WTC11 (cell line): ENCODE measurements at regions not wholly inside any gene's neighbourhood (a gene's known extent, or its start where the extent isn't known, plus 50 kb on each side); places are given as distances from the start of the nearest gene placed in this dataset.

Experiments used
- NR3C1 ChIP-seq: sonication (generic); formaldehyde crosslinking; conservative IDR thresholded peaks from 2 replicates; pipeline ENCODE4 v1.8.1; 2023; ENCODE audit warnings: low read depth, mild to moderate bottlenecking, missing genetic modification reagents
- PRRX2 ChIP-seq: fragments of 250-450 bp; sonication (Bioruptor Pico); IDR thresholded peaks from 2 replicates; pipeline ENCODE4 v1.8.0; 2021; ENCODE audit warnings: mild to moderate bottlenecking
- ZNF317 ChIP-seq: sonication (generic); formaldehyde crosslinking; IDR thresholded peaks from 2 replicates; pipeline ENCODE4 v1.8.1; 2023; ENCODE audit warnings: low read depth, mild to moderate bottlenecking, moderate library complexity, missing genetic modification reagents, borderline replicate concordance
- TF ChIP-seq, protein P1 (sequence below): fragments of 200-600 bp; IDR thresholded peaks from 2 replicates; pipeline ENCODE4 v1.8.0; 2022; ENCODE audit warnings: antibody characterized with exemption
- TF ChIP-seq, protein P2 (sequence below): sonication (generic); formaldehyde crosslinking; IDR thresholded peaks from 2 replicates; pipeline ENCODE4 v1.8.0; 2022; ENCODE audit warnings: missing genetic modification reagents

DNA sequence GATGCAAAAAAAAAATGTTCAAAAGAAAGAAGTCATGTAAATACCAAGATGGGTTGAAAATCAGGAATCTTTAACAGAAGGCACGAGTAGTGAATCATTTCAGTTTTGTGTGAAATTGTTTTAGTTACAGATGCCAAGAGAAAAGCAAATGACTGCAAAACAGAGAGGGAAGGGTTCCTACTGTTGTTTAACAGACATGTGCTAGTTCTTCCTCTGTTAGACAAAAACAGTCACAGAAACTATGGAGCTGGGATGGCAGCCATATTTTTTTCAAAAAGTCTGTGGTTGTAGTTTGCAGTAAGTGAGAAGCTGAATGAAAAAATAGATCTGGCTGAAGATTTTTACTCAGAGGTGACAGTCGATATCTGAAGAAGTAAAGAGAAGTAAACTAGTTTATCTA, 511.9 kb downstream of the ZIC1 start:
- TF ChIP-seq, protein P1, sequence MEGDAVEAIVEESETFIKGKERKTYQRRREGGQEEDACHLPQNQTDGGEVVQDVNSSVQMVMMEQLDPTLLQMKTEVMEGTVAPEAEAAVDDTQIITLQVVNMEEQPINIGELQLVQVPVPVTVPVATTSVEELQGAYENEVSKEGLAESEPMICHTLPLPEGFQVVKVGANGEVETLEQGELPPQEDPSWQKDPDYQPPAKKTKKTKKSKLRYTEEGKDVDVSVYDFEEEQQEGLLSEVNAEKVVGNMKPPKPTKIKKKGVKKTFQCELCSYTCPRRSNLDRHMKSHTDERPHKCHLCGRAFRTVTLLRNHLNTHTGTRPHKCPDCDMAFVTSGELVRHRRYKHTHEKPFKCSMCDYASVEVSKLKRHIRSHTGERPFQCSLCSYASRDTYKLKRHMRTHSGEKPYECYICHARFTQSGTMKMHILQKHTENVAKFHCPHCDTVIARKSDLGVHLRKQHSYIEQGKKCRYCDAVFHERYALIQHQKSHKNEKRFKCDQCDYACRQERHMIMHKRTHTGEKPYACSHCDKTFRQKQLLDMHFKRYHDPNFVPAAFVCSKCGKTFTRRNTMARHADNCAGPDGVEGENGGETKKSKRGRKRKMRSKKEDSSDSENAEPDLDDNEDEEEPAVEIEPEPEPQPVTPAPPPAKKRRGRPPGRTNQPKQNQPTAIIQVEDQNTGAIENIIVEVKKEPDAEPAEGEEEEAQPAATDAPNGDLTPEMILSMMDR: no peak
- TF ChIP-seq, protein P2, sequence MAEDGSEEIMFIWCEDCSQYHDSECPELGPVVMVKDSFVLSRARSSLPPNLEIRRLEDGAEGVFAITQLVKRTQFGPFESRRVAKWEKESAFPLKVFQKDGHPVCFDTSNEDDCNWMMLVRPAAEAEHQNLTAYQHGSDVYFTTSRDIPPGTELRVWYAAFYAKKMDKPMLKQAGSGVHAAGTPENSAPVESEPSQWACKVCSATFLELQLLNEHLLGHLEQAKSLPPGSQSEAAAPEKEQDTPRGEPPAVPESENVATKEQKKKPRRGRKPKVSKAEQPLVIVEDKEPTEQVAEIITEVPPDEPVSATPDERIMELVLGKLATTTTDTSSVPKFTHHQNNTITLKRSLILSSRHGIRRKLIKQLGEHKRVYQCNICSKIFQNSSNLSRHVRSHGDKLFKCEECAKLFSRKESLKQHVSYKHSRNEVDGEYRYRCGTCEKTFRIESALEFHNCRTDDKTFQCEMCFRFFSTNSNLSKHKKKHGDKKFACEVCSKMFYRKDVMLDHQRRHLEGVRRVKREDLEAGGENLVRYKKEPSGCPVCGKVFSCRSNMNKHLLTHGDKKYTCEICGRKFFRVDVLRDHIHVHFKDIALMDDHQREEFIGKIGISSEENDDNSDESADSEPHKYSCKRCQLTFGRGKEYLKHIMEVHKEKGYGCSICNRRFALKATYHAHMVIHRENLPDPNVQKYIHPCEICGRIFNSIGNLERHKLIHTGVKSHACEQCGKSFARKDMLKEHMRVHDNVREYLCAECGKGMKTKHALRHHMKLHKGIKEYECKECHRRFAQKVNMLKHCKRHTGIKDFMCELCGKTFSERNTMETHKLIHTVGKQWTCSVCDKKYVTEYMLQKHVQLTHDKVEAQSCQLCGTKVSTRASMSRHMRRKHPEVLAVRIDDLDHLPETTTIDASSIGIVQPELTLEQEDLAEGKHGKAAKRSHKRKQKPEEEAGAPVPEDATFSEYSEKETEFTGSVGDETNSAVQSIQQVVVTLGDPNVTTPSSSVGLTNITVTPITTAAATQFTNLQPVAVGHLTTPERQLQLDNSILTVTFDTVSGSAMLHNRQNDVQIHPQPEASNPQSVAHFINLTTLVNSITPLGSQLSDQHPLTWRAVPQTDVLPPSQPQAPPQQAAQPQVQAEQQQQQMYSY (CRISPR knock-in tag): no peak
- TF ChIP-seq ZNF317 (CRISPR knock-in tag) (no peak), PRRX2 (CRISPR knock-in tag) (no peak), NR3C1 (no peak)
